GM21786 (cell line): ENCODE measurements at regions not wholly inside any gene's neighbourhood (a gene's known extent, or its start where the extent isn't known, plus 50 kb on each side); places are given as distances from the start of the nearest gene placed in this dataset.
"Not testable (repeated sequence)": the region's sequence is repeated elsewhere in the genome, so short reads cannot be mapped to it uniquely, and the experiment has no call there.

ENCODE experiments used
- ATAC-seq: cut with Tn5 transposase; IDR thresholded peaks from one replicate; pipeline ENCODE4 v1.9.1; 2021; ENCODE audit not compliant: unreplicated experiment

DNA sequence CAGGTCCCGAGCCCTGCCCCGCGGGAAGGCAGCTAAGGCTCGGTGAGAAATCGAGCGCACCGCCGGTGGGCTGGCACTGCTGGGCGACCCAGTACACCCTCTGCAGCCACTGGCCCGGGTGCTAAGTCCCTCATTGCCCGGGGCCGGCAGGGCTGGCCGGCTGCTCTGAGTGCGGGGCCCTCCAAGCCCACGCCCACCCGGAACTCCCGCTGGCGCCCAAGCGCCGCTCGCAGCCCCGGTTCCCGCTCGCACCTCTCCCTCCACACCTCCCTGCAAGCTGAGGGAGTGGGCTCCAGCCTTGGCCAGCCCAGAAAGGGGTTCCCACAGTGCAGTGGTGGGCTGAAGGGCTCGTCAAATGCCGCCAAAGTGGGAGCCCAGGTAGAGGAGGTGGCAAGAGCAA is 63.2 kb upstream of the IER3 start:
- ATAC-seq = not testable (repeated sequence)

DNA sequence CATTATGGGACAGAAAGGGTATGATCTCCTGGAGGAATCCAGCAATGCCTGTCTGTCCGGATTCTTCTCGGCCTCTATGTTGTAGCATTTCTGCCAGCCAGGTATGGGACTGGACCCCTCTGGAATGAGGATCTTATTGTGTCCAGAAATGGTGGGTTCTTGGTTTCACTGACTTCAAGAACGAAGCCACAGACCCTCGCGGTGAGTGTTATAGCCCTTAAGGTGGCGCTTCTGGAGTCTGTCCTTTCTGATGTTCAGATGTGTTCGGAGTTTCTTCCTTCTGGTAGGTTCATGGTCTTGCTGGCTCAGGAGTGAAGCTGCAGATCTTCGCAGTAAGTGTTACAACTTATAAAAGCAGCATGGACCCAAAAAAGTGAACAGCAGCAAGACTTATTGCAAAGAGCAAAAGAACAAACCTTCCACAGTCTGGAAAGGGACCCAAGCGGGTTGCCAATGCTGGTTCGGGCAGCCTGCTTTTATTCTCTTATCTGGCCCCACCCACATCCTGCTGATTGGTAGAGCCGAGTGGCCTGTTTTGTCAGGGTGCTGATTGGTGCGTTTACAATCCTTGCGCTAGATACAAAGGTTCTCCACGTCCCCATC is 62.3 kb upstream of the IER3 start:
- ATAC-seq = no peak

DNA sequence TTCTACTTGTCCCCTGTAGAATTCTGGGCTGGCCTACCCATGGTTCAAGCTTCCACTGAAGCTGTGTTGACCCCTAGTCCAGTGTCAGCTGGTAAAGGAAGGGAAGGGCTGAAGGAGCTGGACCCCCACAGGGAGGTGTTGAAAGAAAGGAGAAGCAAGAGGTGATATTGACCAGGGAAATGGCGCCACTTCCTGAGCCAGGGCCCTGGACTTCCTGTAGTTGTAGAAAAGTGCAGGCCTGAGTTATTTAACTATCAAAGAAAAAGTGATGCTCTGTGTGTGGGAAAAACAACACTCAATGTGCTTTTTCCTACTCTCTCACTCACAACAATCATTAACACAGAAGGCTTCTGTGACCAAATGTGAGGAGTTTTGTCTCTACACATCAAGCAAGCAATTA is 60.0 kb upstream of the IER3 start:
- no peak for ATAC-seq

DNA sequence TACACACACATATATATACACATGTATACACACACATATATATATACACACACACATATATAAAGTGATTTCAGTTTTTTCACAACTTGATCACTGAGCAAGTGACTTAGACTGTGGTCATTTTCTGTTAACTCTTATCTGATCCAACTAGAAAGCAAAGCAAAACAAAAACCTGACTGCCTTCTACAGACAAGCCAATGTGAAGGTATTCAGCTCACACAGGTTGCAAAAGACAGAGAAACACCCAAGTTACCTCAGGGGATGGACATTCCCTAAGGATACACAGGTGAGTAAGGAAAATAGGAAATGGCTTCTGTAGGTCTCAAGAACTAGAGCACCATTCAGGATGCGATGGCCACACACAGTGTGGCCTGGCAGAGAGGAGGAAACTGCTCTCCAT is 58.4 kb upstream of the IER3 start:
- no peak for ATAC-seq

DNA sequence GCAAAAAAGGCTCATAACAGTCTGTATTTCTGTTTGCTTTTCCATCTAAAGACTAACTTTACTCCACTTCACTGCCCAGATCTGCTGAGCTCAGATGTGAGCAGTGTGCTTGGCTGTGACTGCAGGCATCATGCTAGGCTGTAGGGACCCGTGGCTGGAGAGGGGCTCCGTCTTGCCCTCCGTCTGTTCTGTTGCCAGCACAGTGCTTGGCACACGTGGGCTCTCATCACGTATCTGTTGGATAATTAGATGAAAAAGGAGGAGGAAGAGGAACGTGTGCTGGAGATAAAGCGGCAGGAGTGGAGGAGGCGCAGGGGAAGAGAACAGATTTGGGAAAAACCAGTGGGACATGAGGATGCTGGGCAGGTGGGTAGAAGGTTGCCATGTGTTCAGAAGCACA is 57.6 kb upstream of the IER3 start:
- ATAC-seq = no peak

DNA sequence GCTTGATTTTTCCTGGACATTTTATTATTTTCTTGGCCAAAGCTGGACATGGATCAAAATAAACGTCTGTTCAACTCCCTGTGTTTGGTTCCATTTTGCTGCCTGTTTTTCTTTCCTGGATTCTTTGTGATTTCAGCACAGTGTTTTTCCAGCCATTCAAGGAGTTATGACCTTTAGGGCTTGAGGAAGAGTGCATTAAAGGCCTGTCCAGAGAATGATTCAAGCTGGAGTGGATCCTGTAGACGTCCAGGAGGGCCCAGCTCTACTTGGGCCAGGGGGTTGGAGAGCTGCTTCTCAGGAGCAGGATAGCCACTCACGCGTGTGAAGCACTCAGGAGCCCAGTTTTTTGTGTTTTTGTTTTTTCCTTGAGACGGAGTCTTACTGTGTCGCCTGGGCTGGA is 56.5 kb upstream of the IER3 start:
- no peak for ATAC-seq

DNA sequence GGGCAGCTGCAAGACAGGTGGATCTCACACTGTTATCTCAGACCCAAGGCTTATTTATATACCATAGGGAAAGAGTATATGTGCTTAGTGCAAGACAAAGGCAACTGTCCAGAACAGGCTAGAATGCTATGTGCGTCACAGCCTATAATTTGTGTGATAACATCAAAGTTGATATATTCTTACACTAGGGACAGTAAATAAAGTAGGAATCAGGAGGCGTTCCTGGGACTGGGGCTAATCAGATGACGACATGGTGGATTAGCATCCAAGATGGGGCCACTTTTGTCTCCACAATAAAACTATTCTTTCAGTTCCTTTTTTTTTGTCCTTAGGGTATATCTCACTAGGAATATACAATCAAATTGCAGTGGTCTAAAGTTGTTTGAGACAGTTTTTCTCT is 54.9 kb upstream of the IER3 start:
- ATAC-seq = no peak

DNA sequence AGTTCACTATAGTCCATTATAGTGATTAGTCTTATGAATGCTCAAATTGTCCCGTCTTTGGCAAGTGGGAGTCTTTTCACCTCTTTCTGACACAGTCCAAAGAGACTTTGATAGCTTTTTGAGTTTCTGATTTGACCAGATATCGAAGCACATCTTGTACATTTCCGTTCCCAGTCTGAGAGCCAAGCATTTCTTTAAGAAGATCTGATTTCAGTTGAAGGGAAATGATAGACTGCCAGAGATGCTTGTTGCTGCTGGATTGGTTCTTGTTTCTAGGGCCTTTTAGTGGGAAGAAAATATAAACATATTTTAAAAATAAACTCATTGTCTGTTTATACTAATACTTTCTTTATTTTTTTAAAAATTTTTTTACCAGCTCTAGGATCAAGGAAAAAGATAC is 54.1 kb upstream of the IER3 start:
- no peak for ATAC-seq

DNA sequence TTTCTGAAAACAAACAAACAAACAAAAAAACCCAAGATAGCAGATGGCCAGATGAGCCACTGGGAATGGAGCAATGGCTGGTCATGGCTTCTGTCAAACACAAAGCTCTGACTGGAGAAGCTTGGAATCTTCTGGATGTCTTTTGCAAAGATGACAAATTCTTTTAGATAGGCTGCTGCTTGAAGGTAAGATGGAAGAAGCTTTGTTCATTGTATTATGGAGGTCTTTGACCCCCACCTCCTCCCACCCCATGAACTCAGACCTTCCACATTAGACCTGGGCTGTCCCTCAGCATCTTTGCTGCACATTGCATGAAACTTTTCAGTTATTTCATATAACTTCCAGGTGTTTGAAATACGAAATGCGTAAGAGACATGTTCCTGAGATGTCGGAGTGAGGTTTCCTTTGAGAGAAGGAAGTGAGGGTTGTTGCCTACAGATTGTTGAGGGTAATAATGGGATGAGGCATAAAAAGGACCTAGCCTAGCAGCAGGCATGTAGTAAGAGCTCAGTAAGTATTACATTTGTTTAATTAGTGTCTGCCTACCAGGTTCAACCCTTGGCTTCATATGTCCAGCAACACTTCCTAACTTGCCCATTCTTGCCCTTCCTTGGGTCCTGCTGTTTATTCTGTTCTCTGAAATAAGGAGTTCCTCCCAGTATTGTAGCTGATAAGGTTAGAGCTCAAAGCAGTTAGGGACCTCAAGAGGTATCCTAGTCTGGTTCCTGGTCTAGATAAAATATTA is 51.4 kb upstream of the IER3 start:
- no peak for ATAC-seq
